ENCODE measurements at regions not wholly inside any gene's neighbourhood (a gene's known extent, or its start where the extent isn't known, plus 50 kb on each side); places are given as distances from the start of the nearest gene placed in this dataset.

GRCh38 chr11:130815097-130815802, 101.0 kb downstream of the SNX19 start:
- DNase-seq = no peak

- no peak for DNase-seq
These were observed 100.3 kb downstream of the SNX19 start for GRCh38 chr11:130815956-130816355.

- DNase-seq = no peak
These were observed 99.5 kb downstream of the SNX19 start for GRCh38 chr11:130816546-130817329.

- peak; percentile 25 for DNase-seq
These were observed 98.8 kb downstream of the SNX19 start for GRCh38 chr11:130817330-130817944.

- no peak for DNase-seq
These were observed 96.7 kb downstream of the SNX19 start for GRCh38 chr11:130819625-130820024.
